ENCODE measurements at regions not wholly inside any gene's neighbourhood (a gene's known extent, or its start where the extent isn't known, plus 50 kb on each side); places are given as distances from the start of the nearest gene placed in this dataset.

- TF ChIP-seq CTCF (IDR thresholded peaks at IDR 0.05; ENCODE audit: insufficient read depth, low read length, poor library complexity, severe bottlenecking) = no peak
- no peaks in the 10 kb centered on the region for H3K27me3 ChIP-seq (replicated peaks; ENCODE audit: control insufficient read depth, insufficient read depth, low read length)
- no peak for DNase-seq (ENCODE audit: extremely low read depth, insufficient read length)
- H3K36me3 ChIP-seq (ENCODE audit: control insufficient read depth, insufficient read depth, low read length) = no peaks in the 10 kb centered on the region; the same call in 1 of the 2 replicates
- no peak overlapping the region for H3K4me3 ChIP-seq (replicated peaks; ENCODE audit: low read depth, low read length)
Measured at GRCh38 chr20:53852014-53852413, 218.4 kb downstream of the BCAS1 start.

GRCh38 chr20:53850319-53850718, 220.1 kb downstream of the BCAS1 start:
- no peaks in the 10 kb centered on the region for H3K27me3 ChIP-seq (replicated peaks; ENCODE audit: control insufficient read depth, insufficient read depth, low read length)
- H3K36me3 ChIP-seq (ENCODE audit: control insufficient read depth, insufficient read depth, low read length) = no peaks in the 10 kb centered on the region; the same call in 1 of the 2 replicates
- DNase-seq (ENCODE audit: extremely low read depth, insufficient read length) = no peak
- no peak for TF ChIP-seq CTCF (IDR thresholded peaks at IDR 0.05; ENCODE audit: insufficient read depth, low read length, poor library complexity, severe bottlenecking)
- H3K4me3 ChIP-seq (replicated peaks; ENCODE audit: low read depth, low read length) = no peak overlapping the region

- Histone ChIP-seq H3K36me3 (ENCODE audit: control insufficient read depth, insufficient read depth, low read length) (no peaks in the 10 kb centered on the region; the same call in 1 of the 2 replicates), H3K4me3 (replicated peaks; ENCODE audit: low read depth, low read length) (no peak overlapping the region), H3K27me3 (replicated peaks; ENCODE audit: control insufficient read depth, insufficient read depth, low read length) (no peaks in the 10 kb centered on the region)
- DNase-seq (ENCODE audit: extremely low read depth, insufficient read length) = no peak
- TF ChIP-seq CTCF (IDR thresholded peaks at IDR 0.05; ENCODE audit: insufficient read depth, low read length, poor library complexity, severe bottlenecking) = no peak
Measured at GRCh38 chr20:53849471-53850059, 220.8 kb downstream of the BCAS1 start.

- no peak for DNase-seq (ENCODE audit: extremely low read depth, insufficient read length)
Measured at GRCh38 chr20:53848304-53848703, 222.1 kb downstream of the BCAS1 start.

GRCh38 chr20:53847837-53848170, 222.6 kb downstream of the BCAS1 start:
- H3K36me3 ChIP-seq (ENCODE audit: control insufficient read depth, insufficient read depth, low read length) = no peaks in the 10 kb centered on the region; the same call in 1 of the 2 replicates
- H3K4me3 ChIP-seq (replicated peaks; ENCODE audit: low read depth, low read length) = no peak overlapping the region
- no peak for DNase-seq (ENCODE audit: extremely low read depth, insufficient read length)
- no peak for TF ChIP-seq CTCF (IDR thresholded peaks at IDR 0.05; ENCODE audit: insufficient read depth, low read length, poor library complexity, severe bottlenecking)
- H3K27me3 ChIP-seq (replicated peaks; ENCODE audit: control insufficient read depth, insufficient read depth, low read length) = no peaks in the 10 kb centered on the region

More at GRCh38 chr20:53848304-53848703, 222.1 kb downstream of the BCAS1 start:
- Histone ChIP-seq H3K27me3 (replicated peaks; ENCODE audit: control insufficient read depth, insufficient read depth, low read length) (no peaks in the 10 kb centered on the region), H3K36me3 (ENCODE audit: control insufficient read depth, insufficient read depth, low read length) (no peaks in the 10 kb centered on the region; the same call in 1 of the 2 replicates), H3K4me3 (replicated peaks; ENCODE audit: low read depth, low read length) (no peak overlapping the region)
- TF ChIP-seq CTCF (IDR thresholded peaks at IDR 0.05; ENCODE audit: insufficient read depth, low read length, poor library complexity, severe bottlenecking) = no peak
